NCI-H2107 treated with DMSO at 0.1 percent for 48 hours (cell line): ENCODE measurements at regions not wholly inside any gene's neighbourhood (a gene's known extent, or its start where the extent isn't known, plus 50 kb on each side); places are given as distances from the start of the nearest gene placed in this dataset.
"Not testable (repeated sequence)": the region's sequence is repeated elsewhere in the genome, so short reads cannot be mapped to it uniquely, and the experiment has no call there.

ENCODE experiments used
- DNase-seq: peaks from one replicate; lab custom pipeline; 2025; ENCODE audit not compliant: unreplicated experiment; lab: John Stamatoyannopoulos, UW

DNA sequence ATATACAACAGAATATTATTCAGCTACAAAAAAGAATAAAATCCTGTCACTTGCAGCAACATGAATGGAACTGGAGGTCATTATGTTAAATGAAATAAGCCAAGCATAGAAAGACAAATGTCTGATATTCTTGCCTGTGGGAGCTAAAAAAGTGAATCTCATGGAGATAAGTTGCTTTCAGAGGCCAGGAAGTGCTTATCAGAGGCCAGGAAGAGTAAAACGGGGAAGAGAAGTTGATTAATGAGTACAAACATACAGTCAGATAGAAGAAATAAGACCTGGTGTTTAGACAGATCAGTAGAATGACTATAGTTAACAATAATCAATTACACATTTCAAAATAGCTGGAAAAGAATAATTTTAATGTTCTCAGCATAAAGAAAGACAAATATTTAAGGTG, 54.4 kb upstream of the CPHXL start:
- DNase-seq: no peak

DNA sequence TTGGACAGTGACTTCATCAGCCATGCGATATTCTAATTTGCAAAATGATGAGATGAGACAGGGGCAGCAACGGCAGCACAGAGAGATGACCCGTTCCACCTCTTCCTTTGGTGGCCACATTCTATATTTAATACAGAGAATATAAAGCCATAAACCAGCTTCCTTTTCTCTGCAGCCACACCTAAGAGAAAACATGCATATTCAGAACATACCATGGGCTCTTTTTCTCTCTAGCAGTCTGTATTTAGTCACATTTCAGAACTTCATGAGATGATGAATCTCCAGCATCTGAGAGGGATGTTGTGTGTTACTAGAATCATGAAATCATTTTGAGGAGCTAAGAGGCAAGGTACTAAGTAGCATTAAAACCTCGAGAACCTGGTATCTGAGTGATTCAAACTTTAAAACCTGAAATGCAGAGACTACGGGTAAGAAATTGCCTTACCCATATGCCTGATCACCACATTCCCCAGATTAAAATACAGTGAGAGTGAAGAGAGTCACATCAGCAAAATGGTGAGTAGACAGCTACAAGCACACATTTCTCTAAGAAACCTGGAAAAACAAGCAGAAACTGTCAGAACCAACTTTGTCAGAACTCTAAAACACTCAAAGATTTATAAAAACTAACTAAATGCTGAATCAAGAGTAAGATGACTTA, 55.5 kb upstream of the CPHXL start:
- DNase-seq: no peak

DNA sequence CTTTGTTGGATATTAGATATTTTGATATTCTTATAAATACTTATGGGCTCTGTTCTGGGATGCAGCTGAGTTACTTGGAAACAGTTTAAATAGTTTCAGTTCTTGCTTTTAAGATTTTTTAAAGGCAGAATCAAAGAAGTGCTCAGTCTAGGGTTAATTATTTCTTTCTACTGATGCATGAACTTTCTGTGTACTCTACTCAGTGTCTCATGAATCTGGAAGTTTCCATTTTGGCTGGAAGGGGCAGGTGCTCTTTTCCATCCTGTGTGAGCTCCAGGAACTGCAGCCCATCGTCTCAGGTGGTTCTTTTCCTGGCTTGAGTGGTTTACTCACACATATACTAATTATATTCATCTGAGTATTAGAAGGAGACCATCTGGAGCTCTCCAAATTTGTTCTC, 61.1 kb upstream of the CPHXL start:
- no peak for DNase-seq

DNA sequence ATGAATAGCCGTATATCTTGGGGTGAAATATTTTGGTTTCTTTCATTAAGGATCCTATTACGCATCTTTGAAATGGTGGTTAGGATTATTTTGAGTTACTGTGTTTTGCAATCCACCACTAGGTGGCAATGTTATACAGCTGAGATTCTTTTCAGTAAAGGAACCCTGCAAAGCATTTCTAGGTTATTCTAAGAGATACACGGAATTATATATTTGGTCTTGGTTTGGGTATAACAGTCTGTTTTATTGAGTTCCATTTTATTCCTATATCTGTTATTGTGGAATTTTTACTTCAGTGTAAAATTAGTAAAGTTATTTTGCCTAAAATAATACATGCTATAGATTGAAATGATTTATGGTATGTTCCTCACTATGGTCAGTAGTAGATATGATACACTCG, 62.9 kb upstream of the CPHXL start:
- peak; percentile 47 for DNase-seq

DNA sequence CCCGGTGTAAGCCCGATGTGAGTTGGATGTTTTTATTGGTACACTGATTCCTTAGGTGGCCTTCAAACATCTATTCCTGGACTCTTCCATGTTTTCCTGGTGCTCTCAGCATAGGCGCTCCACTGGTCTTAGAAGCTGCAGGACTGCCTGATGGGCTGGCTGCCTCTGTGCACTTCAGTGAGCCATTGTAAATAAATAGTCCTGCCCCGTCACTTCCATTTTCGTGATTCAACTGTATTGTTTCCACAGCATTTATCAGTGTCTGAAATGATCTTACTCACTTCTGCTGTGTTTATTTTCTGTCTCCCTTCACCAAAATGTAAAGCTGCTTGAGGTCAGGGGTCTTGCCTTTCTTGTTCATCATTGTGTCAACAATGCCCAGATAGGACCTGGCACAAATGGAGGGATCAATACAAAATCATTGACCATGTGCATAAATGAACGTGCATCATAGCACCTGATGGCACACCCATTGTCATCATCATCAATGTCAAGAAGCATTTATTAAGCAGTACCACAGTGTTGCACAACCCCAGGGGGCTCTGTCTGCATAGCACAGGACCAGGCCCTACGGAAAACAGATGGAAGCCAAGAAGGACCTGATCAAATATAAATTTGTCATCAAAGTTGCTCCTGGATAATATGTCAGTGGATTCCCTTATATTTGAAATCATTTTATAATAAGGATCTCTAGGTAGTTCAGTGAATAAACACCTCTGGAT, 66.6 kb upstream of the CPHXL start:
- DNase-seq: no peak

DNA sequence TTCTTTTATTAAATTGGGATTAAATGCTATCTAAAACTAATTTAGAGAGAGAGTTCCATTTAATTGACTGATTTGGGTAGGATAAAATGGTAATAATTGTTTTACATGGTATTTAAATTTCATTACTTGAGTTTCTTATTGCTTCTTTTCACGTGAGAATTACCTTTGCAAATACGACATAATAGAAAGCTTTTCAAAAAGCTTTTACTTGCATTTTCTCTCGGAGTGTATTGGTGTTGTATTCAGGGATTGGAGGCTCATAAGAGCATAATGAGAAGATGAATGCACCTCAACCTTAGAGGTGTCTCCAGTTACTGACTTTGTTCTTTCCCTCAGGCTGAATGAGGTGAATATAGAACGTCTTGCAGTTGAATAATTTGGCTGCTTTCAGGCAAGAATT, 67.4 kb upstream of the CPHXL start:
- no peak for DNase-seq

DNA sequence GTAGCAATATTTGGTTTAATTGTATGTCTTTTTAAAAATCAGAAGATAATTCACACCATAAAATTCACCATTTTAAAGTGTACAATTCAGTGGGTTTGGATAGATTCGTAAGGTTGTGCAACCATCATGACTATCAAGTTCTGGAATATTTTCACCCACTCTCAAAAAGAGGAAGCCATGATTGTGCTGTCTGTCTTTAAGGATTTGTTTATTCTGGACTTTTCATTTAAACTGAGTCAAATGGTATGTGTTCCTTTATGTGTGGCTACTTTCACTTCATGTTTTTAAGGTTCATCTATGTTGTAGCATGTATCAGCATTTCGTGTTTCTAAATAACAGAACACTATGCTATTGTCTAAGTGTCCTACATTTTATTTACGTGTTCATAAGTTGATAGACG, 68.1 kb upstream of the CPHXL start:
- no peak for DNase-seq

DNA sequence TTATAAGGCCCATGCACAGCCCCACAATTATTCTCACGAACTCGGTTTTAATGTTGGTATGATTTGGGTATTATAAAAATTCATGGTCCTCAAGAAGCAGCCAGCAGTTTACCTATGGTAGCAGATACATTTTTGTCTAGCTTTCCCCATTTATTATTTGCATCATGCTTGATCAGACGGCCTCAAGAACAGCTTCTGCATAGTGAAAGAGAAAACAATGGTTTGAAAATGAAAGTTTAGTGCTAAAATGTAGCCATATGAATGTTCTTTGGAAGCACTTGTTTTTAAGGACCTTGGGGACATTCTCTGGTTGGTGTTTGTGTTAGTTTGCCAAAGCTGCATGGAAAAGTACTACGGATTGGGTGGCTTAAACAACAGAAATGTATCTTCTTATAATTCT, 72.4 kb upstream of the CPHXL start:
- DNase-seq: no peak

DNA sequence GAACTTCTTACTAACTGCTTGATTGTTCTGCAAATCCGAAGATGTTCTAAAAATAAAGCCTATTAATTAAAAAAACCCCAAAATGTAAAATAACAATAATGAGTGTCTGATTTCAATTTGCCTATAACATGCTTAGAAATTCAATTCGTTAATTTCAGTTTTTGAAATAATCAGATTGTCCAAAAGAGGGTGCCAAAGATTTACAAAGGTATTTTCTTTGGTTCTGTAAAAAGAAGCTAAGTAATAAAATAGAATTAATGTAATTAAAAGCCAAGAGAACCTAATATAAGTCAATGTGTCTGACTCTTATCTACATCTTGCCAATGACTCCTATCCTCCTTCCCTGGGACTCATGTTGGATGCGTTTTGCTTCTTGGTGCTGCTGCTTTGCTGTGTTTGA, 75.0 kb upstream of the CPHXL start:
- DNase-seq: no peak

DNA sequence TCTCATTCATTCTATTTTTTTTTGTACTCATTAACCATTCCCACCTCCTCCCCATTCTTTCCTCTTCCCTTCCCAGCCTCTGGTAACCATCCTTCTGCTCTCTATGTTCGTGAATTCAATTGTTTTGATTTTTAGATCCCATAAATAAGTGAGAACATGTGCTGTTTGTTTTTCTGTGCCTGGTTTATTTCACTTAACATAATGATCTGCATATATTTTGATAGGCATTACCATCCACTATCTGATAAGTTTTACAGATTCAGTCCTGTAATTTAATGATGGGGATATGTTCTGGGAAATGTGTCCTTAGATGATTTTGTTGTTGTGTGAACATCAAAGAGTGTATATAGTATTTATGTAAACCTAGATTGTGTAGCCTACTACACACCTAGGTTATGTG, 77.5 kb upstream of the CPHXL start:
- DNase-seq: no peak

DNA sequence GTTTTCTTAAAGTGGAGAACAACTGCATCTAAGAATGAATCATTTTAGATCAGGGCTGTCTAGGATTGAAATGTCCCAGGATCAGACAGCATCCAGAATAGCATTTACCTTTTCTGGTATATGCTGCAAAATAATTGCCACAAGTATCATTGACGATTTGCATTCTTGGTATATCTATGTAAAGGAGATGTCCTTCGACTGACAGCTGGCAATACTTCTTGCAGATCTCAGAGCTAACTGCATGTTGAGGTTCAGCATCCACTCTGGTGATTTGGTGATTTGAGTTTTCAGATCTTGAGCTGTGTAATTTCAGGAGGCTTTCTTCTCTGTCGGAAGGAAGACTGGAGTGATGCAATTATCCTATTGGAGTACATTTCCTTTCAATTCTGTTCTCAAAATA, 78.1 kb upstream of the CPHXL start:
- no peak for DNase-seq

DNA sequence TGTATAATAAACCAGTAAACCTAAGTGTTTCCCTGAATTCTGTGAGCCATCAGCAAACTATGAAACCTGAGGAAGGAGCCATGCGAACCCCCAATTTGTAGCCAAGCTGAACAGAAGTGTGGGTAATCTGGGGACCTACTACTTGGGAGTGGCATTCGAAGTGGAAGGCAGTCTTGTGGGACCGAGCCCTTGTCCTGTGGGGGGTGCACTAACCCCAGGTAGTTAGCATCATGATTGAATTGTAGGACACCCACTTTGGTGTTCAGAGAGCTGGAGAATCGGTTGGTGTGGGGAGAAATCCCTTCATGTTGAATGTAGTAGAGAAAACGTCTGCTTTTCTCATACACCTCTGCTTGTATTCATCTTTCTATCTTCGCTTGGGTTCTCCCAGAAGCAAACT, 79.7 kb upstream of the CPHXL start:
- DNase-seq: no peak

DNA sequence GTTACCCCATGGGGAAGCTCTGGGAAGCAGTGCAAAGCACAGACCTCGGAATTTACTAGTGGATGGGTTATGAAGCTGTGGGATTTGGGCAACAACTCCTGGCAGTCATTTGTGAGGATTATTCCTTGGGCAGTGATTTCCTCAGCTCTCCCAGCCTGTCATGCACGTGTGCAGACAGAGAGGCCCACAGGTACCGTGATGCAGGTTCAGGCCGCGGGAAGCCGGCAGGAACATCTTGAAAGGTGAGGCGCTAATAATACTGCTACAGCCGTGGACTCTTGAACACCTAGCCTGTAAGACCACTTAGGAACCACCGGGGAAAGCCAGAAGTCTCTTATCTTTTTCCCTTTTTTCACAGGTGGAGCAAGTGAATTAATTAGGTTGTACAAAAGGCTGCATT, 80.2 kb upstream of the CPHXL start:
- no peak for DNase-seq

DNA sequence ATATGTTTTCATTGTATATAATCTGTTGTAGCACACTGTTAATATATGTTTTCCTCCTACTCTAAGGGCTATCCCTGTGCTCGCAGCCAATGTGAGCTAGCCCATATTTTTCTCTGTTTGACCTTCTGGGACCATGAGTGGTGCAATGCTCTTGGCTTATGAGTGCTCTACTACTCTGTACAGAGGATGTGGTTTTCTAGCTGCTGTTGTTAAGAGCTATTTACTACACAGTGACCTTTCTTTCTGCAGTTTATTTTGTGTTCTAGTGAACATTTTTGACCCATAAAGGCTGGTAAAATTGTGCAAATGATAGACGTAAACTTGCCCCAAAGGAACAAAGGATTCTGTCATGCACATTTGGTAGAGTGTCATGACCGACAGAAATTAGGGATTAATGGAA, 84.1 kb upstream of the CPHXL start:
- no peak for DNase-seq

DNA sequence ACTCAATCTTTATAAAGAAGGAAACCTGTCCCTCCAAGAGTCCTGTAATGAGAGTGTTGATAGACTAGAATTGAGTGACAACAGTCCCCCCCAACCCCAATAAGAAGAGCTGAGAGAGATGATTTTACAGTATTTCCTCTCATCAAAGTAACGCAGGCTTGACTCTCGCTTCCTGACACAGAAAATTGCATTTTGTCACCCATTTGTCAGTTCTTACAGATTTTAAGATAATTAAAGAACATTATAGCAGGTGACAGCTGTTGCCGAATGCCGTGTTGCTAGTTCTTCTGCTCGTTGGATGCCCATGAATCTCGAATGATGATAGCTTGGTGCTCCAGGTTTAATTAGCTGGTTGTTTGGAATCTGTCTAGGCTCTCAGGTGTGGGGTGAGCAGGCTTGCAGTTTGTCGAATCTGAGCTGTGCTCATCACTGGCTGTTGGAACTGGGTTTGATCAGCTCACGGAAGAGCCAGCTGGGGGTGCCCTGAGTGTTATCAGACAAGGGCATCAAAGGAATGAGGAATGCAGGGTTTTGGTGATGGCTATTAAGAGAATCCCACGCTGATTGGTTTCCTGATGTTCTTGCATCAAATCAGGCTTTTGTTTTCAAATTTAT, 84.8 kb upstream of the CPHXL start:
- DNase-seq: no peak

DNA sequence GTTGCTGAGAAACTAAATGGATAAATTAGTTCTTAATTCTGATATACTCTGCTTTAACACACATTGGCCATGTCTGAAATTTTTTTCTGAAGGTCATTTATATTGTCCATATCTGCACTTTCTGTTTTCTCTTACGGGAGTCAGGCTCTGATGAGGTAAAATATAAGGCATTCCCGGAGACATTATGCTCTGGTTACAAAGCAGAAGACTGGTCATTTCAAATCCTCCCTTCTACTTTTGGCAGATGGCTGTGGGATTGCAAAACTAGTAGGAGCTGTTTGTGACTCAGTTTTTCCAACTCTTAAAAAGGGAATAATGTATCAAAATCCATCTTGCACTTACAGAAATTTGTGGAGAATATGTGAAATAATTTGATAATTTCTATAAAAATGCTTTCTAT, 92.2 kb upstream of the CPHXL start:
- no peak for DNase-seq

DNA sequence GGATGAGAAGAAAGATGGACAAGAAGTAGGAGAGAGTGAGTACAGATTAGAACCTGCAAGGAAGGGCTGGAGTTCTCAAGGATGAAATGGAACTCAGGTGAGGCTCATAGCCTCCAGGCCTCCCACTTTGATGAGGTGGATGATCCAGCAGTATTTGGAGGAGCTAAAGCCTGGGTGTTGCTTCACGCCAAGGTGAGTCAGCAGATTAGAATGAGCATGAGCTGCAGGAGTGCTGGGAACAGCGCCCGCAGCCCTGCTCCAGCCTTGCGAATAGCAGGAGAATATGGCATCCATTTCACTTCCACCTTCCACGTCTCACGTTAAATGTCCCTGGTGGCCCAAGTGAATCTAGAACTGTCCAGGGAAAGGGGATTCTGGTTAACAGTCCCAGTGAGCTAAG, 94.4 kb upstream of the CPHXL start:
- DNase-seq: no peak

DNA sequence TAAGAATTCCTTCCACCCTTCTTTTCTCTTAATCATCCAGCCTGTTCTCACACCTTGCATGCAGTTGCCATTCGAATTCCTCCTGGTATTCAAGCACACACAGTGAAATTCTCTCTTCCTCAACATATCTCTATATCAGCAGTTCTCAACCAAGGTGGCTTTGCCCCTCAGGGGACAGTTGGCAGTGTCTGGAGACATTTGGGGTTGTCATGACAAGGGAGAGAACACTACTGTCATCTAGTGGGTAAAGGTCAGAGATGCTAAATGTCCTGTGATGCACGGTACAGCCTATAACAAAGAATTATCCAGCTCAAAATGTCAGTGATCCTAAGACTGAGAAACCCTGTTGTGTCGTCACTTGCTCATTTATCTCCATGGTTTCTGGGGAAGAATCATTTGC, 94.8 kb upstream of the CPHXL start:
- no peak for DNase-seq

DNA sequence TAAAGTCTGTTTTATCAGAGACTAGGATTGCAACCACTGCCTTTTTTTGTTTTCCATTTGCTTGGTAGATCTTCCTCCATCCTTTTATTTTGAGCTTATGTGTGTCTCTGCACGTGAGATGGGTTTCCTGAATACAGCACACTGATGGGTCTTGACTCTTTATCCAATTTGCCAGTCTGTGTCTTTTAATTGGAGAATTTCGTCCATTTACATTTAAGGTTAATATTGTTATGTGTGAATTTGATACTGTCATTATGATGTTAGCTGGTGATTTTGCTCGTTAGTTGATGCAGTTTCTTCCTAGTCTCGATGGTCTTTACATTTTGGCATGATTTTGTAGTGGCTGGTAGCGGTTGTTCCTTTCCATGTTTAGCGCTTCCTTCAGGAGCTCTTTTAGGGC, 99.5 kb upstream of the CPHXL start:
- not testable (repeated sequence) for DNase-seq

DNA sequence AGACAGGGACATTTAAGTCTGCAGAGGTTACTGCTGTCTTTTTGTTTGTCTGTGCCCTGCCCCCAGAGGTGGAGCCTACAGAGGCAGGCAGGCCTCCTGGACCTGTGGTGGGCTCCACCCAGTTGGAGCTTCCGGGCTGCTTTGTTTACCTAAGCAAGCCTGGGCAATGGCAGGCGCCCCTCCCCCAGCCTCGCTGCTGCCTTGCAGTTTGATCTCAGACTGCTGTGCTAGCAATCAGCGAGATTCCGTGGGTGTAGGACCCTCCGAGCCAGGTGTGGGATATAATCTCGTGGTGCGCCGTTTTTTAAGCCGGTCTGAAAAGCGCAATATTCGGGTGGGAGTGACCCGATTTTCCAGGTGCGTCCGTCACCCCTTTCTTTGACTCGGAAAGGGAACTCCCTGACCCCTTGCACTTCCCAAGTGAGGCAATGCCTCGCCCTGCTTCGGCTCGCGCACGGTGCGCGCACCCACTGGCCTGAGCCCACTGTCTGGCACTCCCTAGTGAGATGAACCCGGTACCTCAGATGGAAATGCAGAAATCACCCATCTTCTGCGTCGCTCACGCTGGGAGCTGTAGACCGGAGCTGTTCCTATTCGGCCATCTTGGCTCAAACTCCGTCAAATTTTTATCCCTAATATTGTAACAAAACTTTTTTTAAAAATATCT, 101.2 kb upstream of the CPHXL start:
- not testable (repeated sequence) for DNase-seq

DNA sequence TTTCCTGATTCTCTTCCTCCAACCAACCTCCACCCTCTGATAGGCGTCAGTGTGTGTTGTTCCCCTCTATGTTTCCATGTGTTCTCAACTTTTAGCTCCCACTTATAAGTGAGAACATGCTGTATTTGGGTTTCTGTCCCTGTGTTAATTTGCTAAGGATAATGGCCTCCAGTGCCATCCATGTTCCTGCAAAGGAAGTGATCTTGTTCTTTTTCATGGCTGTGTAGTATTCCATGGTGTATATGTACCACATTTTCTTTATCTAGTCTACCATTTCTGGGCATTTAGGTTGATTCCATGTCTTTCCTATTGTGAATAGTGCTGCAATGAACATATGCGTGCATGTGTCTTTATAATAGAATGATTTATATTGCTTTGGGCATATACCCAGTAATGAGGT, 107.1 kb upstream of the CPHXL start:
- DNase-seq: not testable (repeated sequence)

DNA sequence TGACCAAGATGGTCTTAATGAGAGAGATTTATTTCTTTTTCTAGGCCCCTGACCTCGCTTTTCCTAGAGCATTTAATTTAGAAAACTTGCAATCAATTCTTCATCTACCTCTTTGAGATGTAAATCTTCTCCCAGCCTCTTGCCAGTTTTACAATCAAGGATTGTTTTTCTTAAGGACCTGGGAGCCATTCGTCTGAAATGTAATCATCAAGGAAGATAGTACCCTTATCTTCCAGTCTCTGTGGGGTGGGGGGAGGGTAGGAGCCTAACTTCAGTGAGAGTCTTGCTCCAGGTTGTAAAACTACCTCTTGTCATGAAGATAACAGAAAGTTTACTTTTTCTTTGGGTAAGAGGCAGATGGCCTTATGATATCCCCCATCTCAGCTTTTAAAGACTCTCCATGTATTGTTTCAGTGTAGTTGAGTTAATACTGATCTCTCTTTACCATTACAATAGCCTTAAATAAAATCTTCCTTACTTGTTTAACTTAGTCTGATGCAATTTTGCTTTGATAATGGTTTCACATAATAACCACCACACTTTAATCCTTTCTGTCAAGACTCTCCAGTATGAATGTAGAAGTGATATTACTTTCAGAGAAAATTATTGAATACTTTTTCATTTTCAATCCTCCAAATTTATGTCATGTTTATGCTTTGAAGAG, 110.2 kb upstream of the CPHXL start:
- DNase-seq: no peak
